GM10266 (cell line): ENCODE measurements at regions not wholly inside any gene's neighbourhood (a gene's known extent, or its start where the extent isn't known, plus 50 kb on each side); places are given as distances from the start of the nearest gene placed in this dataset.
"Not testable (repeated sequence)": the region's sequence is repeated elsewhere in the genome, so short reads cannot be mapped to it uniquely, and the experiment has no call there.

Experiments
- DNase-seq: peaks from one replicate; pipeline ENCODE4 v3.0.0; 2012; ENCODE audit errors: extremely low spot score
- TF ChIP-seq, protein P1 (sequence below): IDR thresholded peaks from 2 replicates; pipeline ENCODE4 v1.5.1; 2012; ENCODE audit warnings: mild to moderate bottlenecking, low read depth; ENCODE audit not compliant: control insufficient read depth, insufficient read depth; ENCODE audit errors: missing control alignments

DNA sequence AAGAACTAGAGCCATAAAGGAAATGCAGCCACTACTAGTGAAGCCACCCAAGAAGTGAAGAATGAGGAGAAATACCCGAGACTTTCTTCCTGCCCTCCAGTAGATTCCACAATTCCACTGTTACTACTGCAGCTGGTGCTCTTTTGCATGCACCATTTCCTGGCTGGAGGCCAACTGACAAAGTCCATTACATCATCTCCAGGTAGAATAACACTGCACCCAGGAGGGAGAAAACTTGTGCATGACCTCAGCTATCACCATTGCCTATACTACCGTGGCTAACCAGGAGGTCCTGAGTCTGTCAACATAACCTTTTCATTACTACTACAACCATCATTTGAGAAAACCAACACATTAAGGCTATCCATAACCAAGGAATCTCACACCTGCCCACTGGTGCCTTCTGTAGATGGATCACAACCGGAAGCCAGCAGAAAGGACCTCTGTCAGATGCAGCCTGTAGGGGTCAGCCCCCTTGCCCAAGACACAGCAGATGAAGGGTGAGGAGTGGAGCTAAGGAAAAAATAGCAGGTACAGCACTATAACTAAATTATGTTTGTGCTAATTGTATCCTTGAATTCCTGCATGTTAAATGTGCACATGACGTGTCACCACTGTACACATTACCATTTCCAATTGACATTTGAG, 200.8 kb upstream of the C2CD4B start:
- TF ChIP-seq, protein P1, sequence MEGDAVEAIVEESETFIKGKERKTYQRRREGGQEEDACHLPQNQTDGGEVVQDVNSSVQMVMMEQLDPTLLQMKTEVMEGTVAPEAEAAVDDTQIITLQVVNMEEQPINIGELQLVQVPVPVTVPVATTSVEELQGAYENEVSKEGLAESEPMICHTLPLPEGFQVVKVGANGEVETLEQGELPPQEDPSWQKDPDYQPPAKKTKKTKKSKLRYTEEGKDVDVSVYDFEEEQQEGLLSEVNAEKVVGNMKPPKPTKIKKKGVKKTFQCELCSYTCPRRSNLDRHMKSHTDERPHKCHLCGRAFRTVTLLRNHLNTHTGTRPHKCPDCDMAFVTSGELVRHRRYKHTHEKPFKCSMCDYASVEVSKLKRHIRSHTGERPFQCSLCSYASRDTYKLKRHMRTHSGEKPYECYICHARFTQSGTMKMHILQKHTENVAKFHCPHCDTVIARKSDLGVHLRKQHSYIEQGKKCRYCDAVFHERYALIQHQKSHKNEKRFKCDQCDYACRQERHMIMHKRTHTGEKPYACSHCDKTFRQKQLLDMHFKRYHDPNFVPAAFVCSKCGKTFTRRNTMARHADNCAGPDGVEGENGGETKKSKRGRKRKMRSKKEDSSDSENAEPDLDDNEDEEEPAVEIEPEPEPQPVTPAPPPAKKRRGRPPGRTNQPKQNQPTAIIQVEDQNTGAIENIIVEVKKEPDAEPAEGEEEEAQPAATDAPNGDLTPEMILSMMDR = no peak
- DNase-seq = no peak

GRCh38 chr15:62369454-62369853, 204.4 kb upstream of the C2CD4B start:
- TF ChIP-seq, protein P1 = no peak
- no peak for DNase-seq

DNA sequence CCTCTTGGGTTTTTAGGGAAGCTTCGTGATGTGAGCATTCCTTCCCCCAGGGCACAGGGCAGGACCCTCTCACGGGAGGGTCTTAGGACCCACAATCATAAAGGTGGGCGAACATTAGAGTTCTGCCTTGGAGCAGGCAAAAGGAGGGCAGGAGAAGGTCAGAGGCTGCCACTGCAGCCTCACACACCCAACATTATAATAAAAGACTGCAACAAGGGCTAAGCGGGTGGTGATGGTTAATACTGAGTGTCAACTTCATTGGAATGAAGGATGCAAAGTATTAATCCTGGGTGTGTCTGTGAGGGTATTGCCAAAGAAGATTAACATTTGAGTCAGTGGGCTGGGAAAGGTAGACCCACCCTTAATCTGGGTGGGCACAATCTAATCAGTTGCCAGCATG, 206.6 kb upstream of the C2CD4B start:
- DNase-seq = not testable (repeated sequence)

GRCh38 chr15:62377736-62378480, 212.8 kb upstream of the C2CD4B start:
- TF ChIP-seq, protein P1 = no peak
- no peak for DNase-seq

GRCh38 chr15:62378772-62379498, 213.8 kb upstream of the C2CD4B start:
- DNase-seq = no peak
- TF ChIP-seq, protein P1 = no peak

GRCh38 chr15:62380011-62380410, 214.9 kb upstream of the C2CD4B start:
- no peak for DNase-seq
- TF ChIP-seq, protein P1 = no peak

DNA sequence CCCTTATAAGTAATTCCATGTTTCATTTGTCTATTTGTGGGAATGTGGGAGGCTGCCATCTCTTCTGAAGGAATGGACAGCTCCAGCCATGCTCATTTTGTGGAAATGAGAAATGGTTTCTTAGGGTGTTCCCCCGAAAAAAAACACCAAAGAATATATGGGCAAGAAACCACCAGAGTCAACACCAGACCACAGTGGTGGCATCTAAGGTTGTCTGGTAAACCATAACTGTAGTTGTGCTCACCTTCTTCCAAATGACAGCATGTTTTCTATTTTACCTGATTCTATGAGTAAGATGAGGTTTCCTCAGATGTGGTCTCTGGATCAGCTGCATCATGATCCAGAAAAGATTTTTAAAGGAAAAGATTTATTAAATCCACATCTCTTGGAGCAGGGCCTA, 217.0 kb upstream of the C2CD4B start:
- DNase-seq = no peak
- TF ChIP-seq, protein P1 = no peak
